HEK293T (cell line): ENCODE measurements at regions not wholly inside any gene's neighbourhood (a gene's known extent, or its start where the extent isn't known, plus 50 kb on each side); places are given as distances from the start of the nearest gene placed in this dataset.
"Not testable (repeated sequence)": the region's sequence is repeated elsewhere in the genome, so short reads cannot be mapped to it uniquely, and the experiment has no call there.

Source experiments
- BHLHE40 ChIP-seq: fragments of 450-650 bp; IDR thresholded peaks from 2 replicates; pipeline ENCODE4 v1.6.1; 2016; ENCODE audit warnings: mild to moderate bottlenecking, moderate library complexity, borderline replicate concordance
- ELF4 ChIP-seq: fragments of 450-650 bp; IDR thresholded peaks from 2 replicates; pipeline ENCODE4 v1.6.1; 2017; ENCODE audit warnings: antibody characterized with exemption
- FOXK2 ChIP-seq: fragments of 450-650 bp; IDR thresholded peaks from 2 replicates; pipeline ENCODE4 v1.6.1; 2016; ENCODE audit warnings: mild to moderate bottlenecking
- HDGF ChIP-seq: fragments of 450-650 bp; IDR thresholded peaks from 2 replicates; pipeline ENCODE4 v1.6.1; 2017; ENCODE audit warnings: antibody characterized with exemption, borderline replicate concordance
- LEF1 ChIP-seq: fragments of 450-650 bp; IDR thresholded peaks from 2 replicates; pipeline ENCODE4 v1.6.1; 2017; ENCODE audit warnings: mild to moderate bottlenecking, borderline replicate concordance
- NFRKB ChIP-seq: fragments of 450-650 bp; IDR thresholded peaks from 2 replicates; pipeline ENCODE4 v1.6.1; 2016; ENCODE audit warnings: mild to moderate bottlenecking, moderate library complexity
- SP1 ChIP-seq: fragments of 450-650 bp; IDR thresholded peaks from 2 replicates; pipeline ENCODE4 v1.6.1; 2017
- SUZ12 ChIP-seq: fragments of 450-650 bp; IDR thresholded peaks from 2 replicates; pipeline ENCODE4 v1.6.1; 2016; ENCODE audit warnings: mild to moderate bottlenecking
- TARDBP ChIP-seq: fragments of 450-650 bp; IDR thresholded peaks from 2 replicates; pipeline ENCODE4 v1.6.1; 2016
- ZNF384 ChIP-seq: fragments of 450-650 bp; IDR thresholded peaks from 2 replicates; pipeline ENCODE4 v1.6.1; 2016

- TF ChIP-seq SP1, BHLHE40, FOXK2, NFRKB, HDGF, SUZ12, TARDBP, LEF1, ZNF384, ELF4: not testable (repeated sequence)
Observed at GRCh38 chr1:72950900-72951299, 668.6 kb upstream of the NEGR1 start.
